ENCODE measurements at regions not wholly inside any gene's neighbourhood (a gene's known extent, or its start where the extent isn't known, plus 50 kb on each side); places are given as distances from the start of the nearest gene placed in this dataset.

- no peaks in the 10 kb centered on the region for H3K4me1 ChIP-seq
- no peaks in the 10 kb centered on the region for H3K27me3 ChIP-seq
- TF ChIP-seq CTCF (IDR thresholded peaks at IDR 0.05) = no peak
- H3K36me3 ChIP-seq = no peaks in the 10 kb centered on the region
- no peak for DNase-seq (ENCODE audit: low spot score)
- no peaks in the 10 kb centered on the region for H3K9me3 ChIP-seq
- H3K27ac ChIP-seq = no peak overlapping the region
- H3K4me3 ChIP-seq = no peak overlapping the region
Measured at GRCh38 chr2:190117305-190117704, 54.8 kb upstream of the MSTN start.

- no peak overlapping the region for H3K4me3 ChIP-seq
- H3K9me3 ChIP-seq = no peaks in the 10 kb centered on the region
- H3K27me3 ChIP-seq = no peaks in the 10 kb centered on the region
- H3K4me1 ChIP-seq = no peaks in the 10 kb centered on the region
- no peaks in the 10 kb centered on the region for H3K36me3 ChIP-seq
- no peak for TF ChIP-seq CTCF (IDR thresholded peaks at IDR 0.05)
- no peak overlapping the region for H3K27ac ChIP-seq
- no peak for DNase-seq (ENCODE audit: low spot score)
Measured at GRCh38 chr2:190113000-190113399, 50.5 kb upstream of the MSTN start.
